Stimulated activated effector memory CD8-positive, alpha-beta T cell treated with anti-CD3 and anti-CD28 coated beads, Interleukin-12 subunit alpha, Interleukin-12 subunit beta, amount 100 ng/mL, for 72 hours (primary cell): ENCODE measurements at regions not wholly inside any gene's neighbourhood (a gene's known extent, or its start where the extent isn't known, plus 50 kb on each side); places are given as distances from the start of the nearest gene placed in this dataset.
A peak's percentile ranks its signal among the peaks of the same experiment; 100 is the strongest.

Experiments used
- ATAC-seq: fragments of 150-1000 bp; cut with Tn5 transposase; 2 replicates; pipeline ENCODE4 v1.10.0; 2021
- DNase-seq, 2 donors: peaks; one replicate each; pipeline ENCODE4 v3.0.0; 2021 to 2022; ENCODE audit warnings: low spot score in 2 of 2
- H3K27ac Mint-ChIP-seq: one replicate; pipeline ENCODE4 v1.8.0; 2022; ENCODE audit warnings: mild to moderate bottlenecking, mixed read lengths
- H3K36me3 Mint-ChIP-seq: one replicate; pipeline ENCODE4 v1.8.0; 2022; ENCODE audit warnings: mild to moderate bottlenecking, mixed read lengths
- H3K4me1 Mint-ChIP-seq: one replicate; pipeline ENCODE4 v1.8.0; 2022; ENCODE audit warnings: mixed read lengths
- H3K4me3 Mint-ChIP-seq: one replicate; pipeline ENCODE4 v1.8.0; 2022; ENCODE audit warnings: mild to moderate bottlenecking, mixed read lengths
- H3K9me3 Mint-ChIP-seq: one replicate; pipeline ENCODE4 v1.8.0; 2022; ENCODE audit warnings: mixed read lengths

- H3K36me3 Mint-ChIP-seq, result no peaks in the 10 kb centered on the region
- no peaks in the 10 kb centered on the region for H3K4me1 Mint-ChIP-seq
- H3K9me3 Mint-ChIP-seq, result peaks cover 8% of the 10 kb centered on the region
- H3K27ac Mint-ChIP-seq, result no peak overlapping the region
- ATAC-seq (no peak), DNase-seq (no peak)
- H3K4me3 Mint-ChIP-seq, result no peak overlapping the region
Measured at GRCh38 chr6:114537977-114538376, 195.2 kb upstream of the HS3ST5 start.

GRCh38 chr6:114534813-114535212, 192.0 kb upstream of the HS3ST5 start:
- Mint-ChIP-seq H3K4me3 (no peak overlapping the region), H3K36me3 (no peaks in the 10 kb centered on the region), H3K27ac (no peak overlapping the region), H3K9me3 (peaks cover 8% of the 10 kb centered on the region), H3K4me1 (no peaks in the 10 kb centered on the region)
- ATAC-seq (no peak), DNase-seq (no peak)

- peaks cover 19% of the 10 kb centered on the region for H3K9me3 Mint-ChIP-seq
- H3K27ac Mint-ChIP-seq, result no peak overlapping the region
- H3K4me1 Mint-ChIP-seq, result no peaks in the 10 kb centered on the region
- ATAC-seq, result no peak
- no peak overlapping the region for H3K4me3 Mint-ChIP-seq
- DNase-seq, result no peak
- H3K36me3 Mint-ChIP-seq, result no peaks in the 10 kb centered on the region
Measured at GRCh38 chr6:114524081-114524480, 181.3 kb upstream of the HS3ST5 start.

GRCh38 chr6:114523508-114523907, 180.7 kb upstream of the HS3ST5 start:
- DNase-seq, result no peak

GRCh38 chr6:114521926-114522325, 179.1 kb upstream of the HS3ST5 start:
- ATAC-seq (no peak), DNase-seq (no peak)
- Mint-ChIP-seq H3K27ac (no peak overlapping the region), H3K9me3 (peaks cover 23% of the 10 kb centered on the region), H3K4me3 (no peak overlapping the region), H3K4me1 (no peaks in the 10 kb centered on the region), H3K36me3 (no peaks in the 10 kb centered on the region)

More at GRCh38 chr6:114523508-114523907, 180.7 kb upstream of the HS3ST5 start:
- no peaks in the 10 kb centered on the region for H3K36me3 Mint-ChIP-seq
- H3K4me3 Mint-ChIP-seq, result no peak overlapping the region
- ATAC-seq, result no peak
- no peak overlapping the region for H3K27ac Mint-ChIP-seq
- peaks cover 18% of the 10 kb centered on the region for H3K9me3 Mint-ChIP-seq
- H3K4me1 Mint-ChIP-seq, result no peaks in the 10 kb centered on the region

GRCh38 chr6:114520976-114521375, 178.2 kb upstream of the HS3ST5 start:
- no peak overlapping the region for H3K4me3 Mint-ChIP-seq
- H3K27ac Mint-ChIP-seq, result no peak overlapping the region
- H3K36me3 Mint-ChIP-seq, result no peaks in the 10 kb centered on the region
- no peak for ATAC-seq
- peaks cover 19% of the 10 kb centered on the region for H3K9me3 Mint-ChIP-seq
- no peak for DNase-seq
- H3K4me1 Mint-ChIP-seq, result no peaks in the 10 kb centered on the region

- no peak for ATAC-seq
- no peaks in the 10 kb centered on the region for H3K36me3 Mint-ChIP-seq
- H3K4me1 Mint-ChIP-seq, result no peaks in the 10 kb centered on the region
- no peak overlapping the region for H3K27ac Mint-ChIP-seq
- peaks cover 21% of the 10 kb centered on the region for H3K9me3 Mint-ChIP-seq
- DNase-seq, result no peak
- no peak overlapping the region for H3K4me3 Mint-ChIP-seq
Measured at GRCh38 chr6:114514170-114514569, 171.3 kb upstream of the HS3ST5 start.

GRCh38 chr6:114471450-114471849, 128.6 kb upstream of the HS3ST5 start:
- DNase-seq (no peak), ATAC-seq (no peak)
- Mint-ChIP-seq H3K9me3 (peaks cover 14% of the 10 kb centered on the region), H3K27ac (no peak overlapping the region), H3K36me3 (no peaks in the 10 kb centered on the region), H3K4me1 (no peaks in the 10 kb centered on the region), H3K4me3 (no peak overlapping the region)

- DNase-seq, result no peak
- Mint-ChIP-seq H3K4me3 (no peak overlapping the region), H3K4me1 (no peaks in the 10 kb centered on the region), H3K9me3 (peaks cover 15% of the 10 kb centered on the region), H3K27ac (no peak overlapping the region), H3K36me3 (no peaks in the 10 kb centered on the region)
- ATAC-seq, result no peak
Measured at GRCh38 chr6:114467931-114468330, 125.1 kb upstream of the HS3ST5 start.

- ATAC-seq (no peak), DNase-seq (no peak)
- no peaks in the 10 kb centered on the region for H3K4me1 Mint-ChIP-seq
- no peak overlapping the region for H3K27ac Mint-ChIP-seq
- peaks cover 11% of the 10 kb centered on the region for H3K9me3 Mint-ChIP-seq
- H3K4me3 Mint-ChIP-seq, result no peak overlapping the region
- no peaks in the 10 kb centered on the region for H3K36me3 Mint-ChIP-seq
Measured at GRCh38 chr6:114465511-114465910, 122.7 kb upstream of the HS3ST5 start.

GRCh38 chr6:114453737-114454276, 111.0 kb upstream of the HS3ST5 start:
- DNase-seq, result no peak
- H3K4me1 Mint-ChIP-seq, result no peaks in the 10 kb centered on the region
- no peaks in the 10 kb centered on the region for H3K36me3 Mint-ChIP-seq
- no peak overlapping the region for H3K27ac Mint-ChIP-seq
- H3K9me3 Mint-ChIP-seq, result peaks cover 3% of the 10 kb centered on the region
- no peak overlapping the region for H3K4me3 Mint-ChIP-seq
- no peak for ATAC-seq

- no peak overlapping the region for H3K4me3 Mint-ChIP-seq
- peak; percentile 11 for ATAC-seq
- H3K27ac Mint-ChIP-seq, result no peak overlapping the region
- no peaks in the 10 kb centered on the region for H3K4me1 Mint-ChIP-seq
- DNase-seq, result no peak
- H3K36me3 Mint-ChIP-seq, result no peaks in the 10 kb centered on the region
- peaks cover 7% of the 10 kb centered on the region for H3K9me3 Mint-ChIP-seq
Measured at GRCh38 chr6:114452785-114453401, 110.1 kb upstream of the HS3ST5 start.

GRCh38 chr6:114450631-114451030, 107.8 kb upstream of the HS3ST5 start:
- no peak overlapping the region for H3K4me3 Mint-ChIP-seq
- H3K9me3 Mint-ChIP-seq, result peaks cover 12% of the 10 kb centered on the region
- ATAC-seq (no peak), DNase-seq (no peak)
- no peaks in the 10 kb centered on the region for H3K36me3 Mint-ChIP-seq
- H3K4me1 Mint-ChIP-seq, result no peaks in the 10 kb centered on the region
- no peak overlapping the region for H3K27ac Mint-ChIP-seq

- ATAC-seq, result no peak
- Mint-ChIP-seq H3K27ac (no peak overlapping the region), H3K9me3 (peaks cover 17% of the 10 kb centered on the region), H3K4me3 (no peak overlapping the region), H3K36me3 (no peaks in the 10 kb centered on the region), H3K4me1 (no peaks in the 10 kb centered on the region)
- no peak for DNase-seq
Measured at GRCh38 chr6:114449659-114450058, 106.8 kb upstream of the HS3ST5 start.

- no peaks in the 10 kb centered on the region for H3K4me1 Mint-ChIP-seq
- H3K9me3 Mint-ChIP-seq, result peaks cover 14% of the 10 kb centered on the region
- no peak overlapping the region for H3K27ac Mint-ChIP-seq
- H3K36me3 Mint-ChIP-seq, result no peaks in the 10 kb centered on the region
- ATAC-seq, result no peak
- DNase-seq, result no peak
- H3K4me3 Mint-ChIP-seq, result no peak overlapping the region
Measured at GRCh38 chr6:114446342-114446741, 103.5 kb upstream of the HS3ST5 start.

GRCh38 chr6:114445846-114446245, 103.0 kb upstream of the HS3ST5 start:
- H3K4me3 Mint-ChIP-seq, result no peak overlapping the region
- H3K9me3 Mint-ChIP-seq, result peaks cover 18% of the 10 kb centered on the region
- DNase-seq (no peak), ATAC-seq (no peak)
- no peaks in the 10 kb centered on the region for H3K4me1 Mint-ChIP-seq
- H3K27ac Mint-ChIP-seq, result no peak overlapping the region
- H3K36me3 Mint-ChIP-seq, result no peaks in the 10 kb centered on the region
